GM12892 (cell line): ENCODE measurements at regions not wholly inside any gene's neighbourhood (a gene's known extent, or its start where the extent isn't known, plus 50 kb on each side); places are given as distances from the start of the nearest gene placed in this dataset.

Experiments used
- DNase-seq: peaks from one replicate; pipeline ENCODE4 v3.0.0; 2011; ENCODE audit not compliant: insufficient read length
- FAIRE-seq: peaks from 2 replicates; lab custom pipeline; 2011; peaks lifted over from hg19 to GRCh38; lab: Jason Lieb, UNC
- POLR2A ChIP-seq: IDR thresholded peaks from 2 replicates; pipeline ENCODE4 v1.6.1; 2011; ENCODE audit warnings: low read depth, low read length, control low read depth
- POLR2AphosphoS5 ChIP-seq: IDR thresholded peaks from 2 replicates; pipeline ENCODE4 v1.6.1; 2011; ENCODE audit warnings: low read depth, low read length, control low read depth
- TAF1 ChIP-seq: IDR thresholded peaks from 2 replicates; pipeline ENCODE4 v1.6.1; 2011; ENCODE audit warnings: low read depth, mild to moderate bottlenecking, control low read depth, low read length, borderline replicate concordance

DNA sequence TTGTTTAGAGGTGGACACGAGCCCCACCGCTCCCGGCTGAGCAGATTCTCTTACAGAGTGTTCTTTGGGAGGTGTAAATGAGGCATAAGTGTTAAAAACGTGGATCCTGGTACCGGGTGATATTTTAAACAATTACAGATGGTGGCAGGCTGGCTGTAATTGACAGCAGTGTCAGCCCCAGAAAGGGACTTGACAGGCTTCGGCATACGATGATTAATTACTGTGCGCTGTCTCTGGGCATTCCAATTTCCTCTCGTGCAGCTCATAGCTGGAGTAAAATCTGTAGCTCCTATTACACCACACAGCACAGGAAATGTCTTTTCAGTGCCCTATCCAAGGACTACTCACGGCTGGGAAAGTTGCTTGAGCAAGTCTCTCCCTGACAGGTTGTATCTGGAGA is 305.4 kb upstream of the IRX2 start:
- TF ChIP-seq TAF1, result no peak
- TF ChIP-seq POLR2A, result no peak
- no peak for TF ChIP-seq POLR2AphosphoS5
- DNase-seq, result no peak
- FAIRE-seq, result no peak

GRCh38 chr5:3051400-3051799 is 299.9 kb upstream of the IRX2 start:
- FAIRE-seq (no peak), DNase-seq (no peak)
- TF ChIP-seq TAF1 (no peak), POLR2A (no peak), POLR2AphosphoS5 (no peak)

GRCh38 chr5:3050863-3051262 is 299.4 kb upstream of the IRX2 start:
- DNase-seq (no peak), FAIRE-seq (no peak)
- no peak for TF ChIP-seq POLR2A
- TF ChIP-seq TAF1, result no peak
- no peak for TF ChIP-seq POLR2AphosphoS5

- TF ChIP-seq TAF1 (no peak), POLR2A (no peak), POLR2AphosphoS5 (no peak)
- DNase-seq, result no peak
- FAIRE-seq, result no peak
Observed at GRCh38 chr5:3049261-3049660, 297.8 kb upstream of the IRX2 start.

- FAIRE-seq, result no peak
- TF ChIP-seq POLR2A (no peak), TAF1 (no peak), POLR2AphosphoS5 (no peak)
- no peak for DNase-seq
Observed at GRCh38 chr5:3047212-3047774, 295.8 kb upstream of the IRX2 start.

DNA sequence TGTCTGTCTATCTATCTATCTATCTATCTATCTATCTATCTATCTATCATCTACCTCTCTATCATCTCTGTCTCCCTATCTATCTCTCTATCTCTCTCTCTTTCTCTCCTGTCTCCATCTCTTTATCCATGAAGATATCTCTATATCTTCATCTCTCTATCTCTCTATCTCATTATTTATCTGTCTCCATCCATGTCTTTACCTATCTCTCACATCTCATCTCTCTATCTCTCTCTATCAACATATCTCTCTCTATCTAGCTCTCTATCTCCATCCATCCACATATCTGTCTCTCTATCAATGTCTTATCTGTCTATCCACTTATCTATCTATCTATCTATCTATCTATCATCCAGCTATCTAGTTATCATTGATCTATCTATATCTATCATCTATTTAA is 292.1 kb upstream of the IRX2 start:
- FAIRE-seq, result no peak

DNA sequence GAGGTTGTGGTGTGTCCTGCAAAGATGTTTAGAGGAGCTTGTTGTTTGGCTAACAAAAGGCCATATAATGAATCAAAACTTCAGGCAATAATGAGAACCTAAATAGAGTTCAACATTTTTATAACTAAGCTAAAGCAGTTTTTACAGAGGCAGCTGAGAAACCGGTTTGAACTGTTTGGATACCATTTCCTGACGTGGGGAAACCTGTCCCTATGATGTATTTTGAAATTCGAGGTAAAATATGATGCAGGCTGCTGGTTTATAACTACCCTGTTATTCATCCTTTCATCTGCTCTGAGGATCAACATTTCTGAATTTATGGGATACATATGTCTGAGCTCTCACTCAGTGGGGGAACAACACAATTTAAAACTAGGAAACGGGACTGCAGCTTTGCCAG is 289.5 kb upstream of the IRX2 start:
- TF ChIP-seq POLR2A (no peak), POLR2AphosphoS5 (no peak), TAF1 (no peak)

More for the DNA sequence above, 292.1 kb upstream of the IRX2 start:
- TF ChIP-seq POLR2AphosphoS5 (no peak), POLR2A (no peak), TAF1 (no peak)
- DNase-seq, result no peak

DNA sequence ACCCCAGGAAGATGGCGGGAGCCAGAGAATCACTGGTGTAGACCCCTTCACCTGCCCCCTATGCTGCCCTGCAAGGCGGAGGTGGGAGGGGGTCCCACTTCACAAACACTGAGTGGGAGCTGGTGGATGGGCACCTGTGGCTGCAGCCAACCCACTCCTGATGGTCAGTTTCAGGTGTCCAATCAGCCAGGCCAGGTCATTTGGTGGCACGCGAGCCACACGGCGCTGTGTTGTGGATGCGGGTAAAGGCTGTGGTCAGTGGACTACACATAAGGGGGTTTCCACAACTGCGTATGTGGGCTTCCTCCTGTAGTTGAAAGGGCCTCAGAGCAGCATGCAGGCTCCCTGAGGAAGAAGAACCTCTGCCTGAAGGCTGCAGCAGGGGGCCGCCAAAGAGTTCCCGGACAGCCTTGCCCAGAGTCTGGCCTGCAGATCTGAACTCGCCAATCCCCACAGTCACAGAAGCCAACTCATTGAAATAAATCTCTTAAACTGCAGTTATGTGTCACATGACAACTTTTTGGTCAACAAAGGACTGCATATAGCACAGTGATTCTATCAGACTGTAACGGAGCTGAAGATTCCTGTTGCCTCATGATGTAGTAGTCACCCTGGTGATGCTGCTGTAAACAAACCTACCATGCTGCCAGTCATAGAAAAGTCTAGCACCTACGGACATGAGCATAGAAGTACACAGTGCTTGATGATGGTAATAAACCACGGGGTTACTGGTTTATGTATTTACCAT is 284.7 kb upstream of the IRX2 start:
- no peak for TF ChIP-seq POLR2A
- TF ChIP-seq TAF1, result no peak
- TF ChIP-seq POLR2AphosphoS5, result no peak
- no peak for FAIRE-seq

More for the DNA sequence above, 289.5 kb upstream of the IRX2 start:
- DNase-seq (no peak), FAIRE-seq (no peak)

DNA sequence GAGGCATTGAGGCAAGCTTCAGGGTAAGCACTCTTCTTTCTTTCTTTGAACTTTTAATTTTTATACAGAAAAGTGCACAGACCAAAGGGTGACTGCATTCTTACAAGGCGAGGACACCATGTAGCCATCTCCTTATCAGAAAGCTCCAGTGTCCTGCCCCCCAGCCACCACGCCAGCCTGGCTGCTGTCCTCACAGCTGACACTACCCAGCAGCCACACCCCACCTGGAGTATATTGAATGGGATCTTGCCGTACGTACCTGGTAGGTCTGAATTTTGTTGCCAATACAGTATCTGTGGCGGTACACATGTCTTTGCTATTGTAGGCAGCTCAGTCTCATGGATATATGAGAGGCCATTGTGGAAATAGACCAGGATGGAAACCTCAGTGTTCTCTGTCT is 284.0 kb upstream of the IRX2 start:
- FAIRE-seq, result no peak
- TF ChIP-seq TAF1 (no peak), POLR2AphosphoS5 (no peak), POLR2A (no peak)
- no peak for DNase-seq

More for the DNA sequence above, 284.7 kb upstream of the IRX2 start:
- DNase-seq, result no peak

DNA sequence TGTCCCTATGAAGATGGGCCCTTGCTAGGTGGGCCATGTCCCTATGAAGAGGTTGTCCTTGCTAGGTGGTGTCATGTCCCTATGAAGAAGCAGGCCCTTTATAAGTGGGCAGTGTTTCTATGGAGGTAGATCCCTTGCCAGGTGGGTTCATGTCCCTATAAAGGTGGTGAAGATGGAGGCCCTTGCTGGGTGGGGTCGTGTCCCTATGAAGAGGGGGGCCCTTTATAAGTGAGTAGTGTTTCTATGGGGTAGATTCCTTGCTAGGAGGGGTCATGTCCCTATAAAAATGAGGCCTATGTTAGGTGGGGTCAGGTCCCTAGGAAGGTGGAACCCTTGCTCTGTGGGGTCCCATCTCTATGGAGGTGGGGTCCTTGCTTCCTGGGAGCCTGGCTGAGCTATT is 283.4 kb upstream of the IRX2 start:
- FAIRE-seq, result no peak
- DNase-seq, result no peak
- TF ChIP-seq POLR2AphosphoS5, result no peak
- TF ChIP-seq POLR2A, result no peak
- TF ChIP-seq TAF1, result no peak

- no peak for TF ChIP-seq TAF1
- no peak for TF ChIP-seq POLR2A
- TF ChIP-seq POLR2AphosphoS5, result no peak
- DNase-seq (no peak), FAIRE-seq (no peak)
Observed at GRCh38 chr5:3034449-3034848, 283.0 kb upstream of the IRX2 start.

DNA sequence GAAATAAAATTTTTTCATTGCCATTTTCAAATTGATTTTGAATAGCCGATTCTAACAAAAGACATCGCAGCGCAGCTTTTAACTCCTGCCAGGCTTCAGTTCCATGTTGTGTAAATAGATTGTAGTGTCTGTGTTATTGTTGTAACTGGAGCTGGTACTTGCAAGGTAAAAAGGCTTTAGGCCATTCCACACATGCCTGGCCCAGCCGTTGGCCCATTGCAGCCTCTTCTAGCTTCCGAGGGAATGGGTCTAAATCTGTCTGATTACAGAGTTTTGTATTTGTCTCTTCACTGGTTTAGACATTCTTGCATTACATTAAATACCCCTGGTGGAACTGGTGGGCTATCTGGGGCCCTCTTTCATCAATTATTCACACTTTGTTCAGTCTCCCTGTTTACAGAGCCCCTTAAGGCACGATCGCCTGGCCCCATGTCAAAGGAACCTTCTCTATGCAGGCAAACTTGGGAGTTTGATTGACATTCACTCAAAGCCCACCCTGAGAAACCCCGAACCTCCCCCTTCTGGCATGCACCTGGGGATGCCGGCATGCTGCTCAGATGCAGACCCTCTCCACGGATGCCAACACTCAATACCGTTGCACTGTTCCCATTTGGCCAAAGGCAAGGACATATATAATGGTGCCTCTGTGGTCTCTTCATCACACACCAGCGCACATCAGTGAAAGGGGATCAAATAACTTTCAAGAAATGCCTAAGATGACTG is 281.7 kb upstream of the IRX2 start:
- DNase-seq (no peak), FAIRE-seq (no peak)
- TF ChIP-seq TAF1 (no peak), POLR2A (no peak), POLR2AphosphoS5 (no peak)

- no peak for FAIRE-seq
- TF ChIP-seq POLR2A, result no peak
- TF ChIP-seq POLR2AphosphoS5, result no peak
- TF ChIP-seq TAF1, result no peak
- no peak for DNase-seq
Observed at GRCh38 chr5:3032513-3032912, 281.0 kb upstream of the IRX2 start.
